Activated B cell treated with CpG ODN at 0.5 μM for 24 hours (primary cell): ENCODE measurements at regions not wholly inside any gene's neighbourhood (a gene's known extent, or its start where the extent isn't known, plus 50 kb on each side); places are given as distances from the start of the nearest gene placed in this dataset.

Experiments
- ATAC-seq: fragments of 200-7000 bp; cut with Tn5 transposase; one replicate; pipeline ENCODE4 v1.10.0; 2021; ENCODE audit warnings: low read depth, mild to moderate bottlenecking, moderate library complexity
- CTCF ChIA-PET: fragments of 350-600 bp; sonication (Branson Sonifier 250); formaldehyde crosslinking; loops from one replicate; lab custom pipeline; 2021; ENCODE audit warnings: antibody characterized with exemption; lab: Charles Lee
- POLR2A ChIA-PET: fragments of 350-600 bp; sonication (Branson Sonifier 250); formaldehyde crosslinking; loops from one replicate; lab custom pipeline; 2021; ENCODE audit warnings: antibody characterized with exemption; lab: Charles Lee
- DNase-seq: peaks from one replicate; pipeline ENCODE4 v3.0.0; 2022
- H3K27ac Mint-ChIP-seq: one replicate; pipeline ENCODE4 v1.8.0; 2020; ENCODE audit warnings: mixed read lengths
- H3K27me3 Mint-ChIP-seq: one replicate; pipeline ENCODE4 v1.8.0; 2021; ENCODE audit warnings: mixed read lengths
- H3K36me3 Mint-ChIP-seq: one replicate; pipeline ENCODE4 v1.8.0; 2021; ENCODE audit warnings: low read depth, mixed read lengths
- H3K4me1 Mint-ChIP-seq: one replicate; pipeline ENCODE4 v1.8.0; 2021; ENCODE audit warnings: mixed read lengths
- H3K4me3 Mint-ChIP-seq: one replicate; pipeline ENCODE4 v1.8.0; 2020; ENCODE audit warnings: mild to moderate bottlenecking, mixed read lengths
- H3K9me3 Mint-ChIP-seq: one replicate; pipeline ENCODE4 v1.8.0; 2020; ENCODE audit warnings: mixed read lengths
- CTCF ChIP-seq: fragments of 200-600 bp; IDR thresholded peaks from one replicate; pipeline ENCODE4 v1.8.0; 2022; ENCODE audit warnings: antibody characterized with exemption, mild to moderate bottlenecking
- intact Hi-C: fragments of 100-400 bp; cut with micrococcal nuclease; formaldehyde crosslinking; loops from one replicate; pipeline ENCODE4 v1.15.1; 2024

GRCh38 chr1:90614872-90615271, 102.2 kb downstream of the BARHL2 start:
- ATAC-seq (no peak), DNase-seq (no peak)
- no peak for TF ChIP-seq CTCF
- H3K27ac Mint-ChIP-seq, result no peak overlapping the region
- H3K9me3 Mint-ChIP-seq, result peaks cover 2% of the 10 kb centered on the region
- intact Hi-C loops, result no loop called here
- CTCF ChIA-PET, result no interaction called here
- H3K4me3 Mint-ChIP-seq, result no peak overlapping the region
- H3K36me3 Mint-ChIP-seq, result no peaks in the 10 kb centered on the region
- POLR2A ChIA-PET, result no interaction called here
- no peaks in the 10 kb centered on the region for H3K27me3 Mint-ChIP-seq
- H3K4me1 Mint-ChIP-seq, result no peaks in the 10 kb centered on the region

- CTCF ChIA-PET, result no interaction called here
- intact Hi-C loops, result no loop called here
- ATAC-seq, result no peak
Measured at GRCh38 chr1:90613371-90613770, 103.7 kb downstream of the BARHL2 start.

GRCh38 chr1:90612033-90612432, 105.1 kb downstream of the BARHL2 start:
- POLR2A ChIA-PET, result no interaction called here
- Mint-ChIP-seq H3K36me3 (no peaks in the 10 kb centered on the region), H3K27ac (no peak overlapping the region), H3K9me3 (no peaks in the 10 kb centered on the region), H3K4me3 (no peak overlapping the region), H3K4me1 (no peaks in the 10 kb centered on the region), H3K27me3 (no peaks in the 10 kb centered on the region)
- CTCF ChIA-PET, result no interaction called here
- DNase-seq (no peak), ATAC-seq (no peak)
- intact Hi-C loops, result no loop called here
- no peak for TF ChIP-seq CTCF

More at GRCh38 chr1:90613371-90613770, 103.7 kb downstream of the BARHL2 start:
- Mint-ChIP-seq H3K9me3 (no peaks in the 10 kb centered on the region), H3K36me3 (no peaks in the 10 kb centered on the region), H3K27ac (no peak overlapping the region), H3K27me3 (no peaks in the 10 kb centered on the region), H3K4me1 (no peaks in the 10 kb centered on the region), H3K4me3 (no peak overlapping the region)
- POLR2A ChIA-PET, result no interaction called here
- no peak for TF ChIP-seq CTCF
- DNase-seq, result no peak

GRCh38 chr1:90607736-90608135, 109.4 kb downstream of the BARHL2 start:
- no peak for ATAC-seq
- no peak for DNase-seq
- Mint-ChIP-seq H3K36me3 (no peaks in the 10 kb centered on the region), H3K27me3 (no peaks in the 10 kb centered on the region), H3K9me3 (no peaks in the 10 kb centered on the region), H3K27ac (no peak overlapping the region), H3K4me1 (no peaks in the 10 kb centered on the region), H3K4me3 (no peak overlapping the region)
- no peak for TF ChIP-seq CTCF
- ChIA-PET POLR2A (no interaction called here), CTCF (no interaction called here)
- intact Hi-C loops, result no loop called here

- Mint-ChIP-seq H3K27ac (no peak overlapping the region), H3K9me3 (peaks cover 2% of the 10 kb centered on the region), H3K4me1 (no peaks in the 10 kb centered on the region), H3K4me3 (no peak overlapping the region), H3K27me3 (no peaks in the 10 kb centered on the region), H3K36me3 (no peaks in the 10 kb centered on the region)
- no peak for TF ChIP-seq CTCF
- ATAC-seq (no peak), DNase-seq (no peak)
- ChIA-PET POLR2A (no interaction called here), CTCF (no interaction called here)
- intact Hi-C loops, result no loop called here
Measured at GRCh38 chr1:90605070-90605469, 112.0 kb downstream of the BARHL2 start.
